ENCODE measurements at regions not wholly inside any gene's neighbourhood (a gene's known extent, or its start where the extent isn't known, plus 50 kb on each side); places are given as distances from the start of the nearest gene placed in this dataset.

DNA sequence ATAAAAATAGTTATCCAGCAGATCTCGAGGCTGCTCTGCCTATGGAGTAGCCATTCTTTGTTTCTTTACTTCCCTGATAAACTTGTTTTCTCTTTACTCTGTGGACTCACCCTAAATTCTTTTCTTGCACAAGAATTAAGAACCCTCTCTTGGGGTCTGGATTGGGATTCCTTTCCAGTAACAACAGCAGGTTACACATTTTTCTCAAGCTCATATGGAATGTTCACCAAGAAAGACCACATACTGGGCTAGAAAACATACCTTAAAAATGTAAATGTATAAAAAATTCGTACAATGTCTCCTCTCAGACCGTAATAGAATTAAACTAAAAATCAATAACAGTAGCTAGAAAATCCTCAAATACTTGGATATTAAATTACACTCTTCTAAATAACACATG, 299.2 kb downstream of the CNTN3 start:
- 64 to 67% methylated on average over 3 of the region's 3 CpGs for WGBS, 2 donors
- Histone ChIP-seq H3K9me3 (peaks cover 0 to 22% (median 0%) of the 10 kb centered on the region in 4 donors), H3K27me3 (no peaks in the 10 kb centered on the region), H3K4me1 (no peaks in the 10 kb centered on the region), H3K4me3 (no peak overlapping the region), H3K27ac (no peak overlapping the region), H3K36me3 (no peaks in the 10 kb centered on the region)
- DNase-seq (ENCODE audit: low spot score in 2 of 2), result no peak
- TF ChIP-seq POLR2A (IDR thresholded peaks at IDR 0.05) (no peak), EP300 (IDR thresholded peaks at IDR 0.05) (no peak)
- TF ChIP-seq, protein P1, sequence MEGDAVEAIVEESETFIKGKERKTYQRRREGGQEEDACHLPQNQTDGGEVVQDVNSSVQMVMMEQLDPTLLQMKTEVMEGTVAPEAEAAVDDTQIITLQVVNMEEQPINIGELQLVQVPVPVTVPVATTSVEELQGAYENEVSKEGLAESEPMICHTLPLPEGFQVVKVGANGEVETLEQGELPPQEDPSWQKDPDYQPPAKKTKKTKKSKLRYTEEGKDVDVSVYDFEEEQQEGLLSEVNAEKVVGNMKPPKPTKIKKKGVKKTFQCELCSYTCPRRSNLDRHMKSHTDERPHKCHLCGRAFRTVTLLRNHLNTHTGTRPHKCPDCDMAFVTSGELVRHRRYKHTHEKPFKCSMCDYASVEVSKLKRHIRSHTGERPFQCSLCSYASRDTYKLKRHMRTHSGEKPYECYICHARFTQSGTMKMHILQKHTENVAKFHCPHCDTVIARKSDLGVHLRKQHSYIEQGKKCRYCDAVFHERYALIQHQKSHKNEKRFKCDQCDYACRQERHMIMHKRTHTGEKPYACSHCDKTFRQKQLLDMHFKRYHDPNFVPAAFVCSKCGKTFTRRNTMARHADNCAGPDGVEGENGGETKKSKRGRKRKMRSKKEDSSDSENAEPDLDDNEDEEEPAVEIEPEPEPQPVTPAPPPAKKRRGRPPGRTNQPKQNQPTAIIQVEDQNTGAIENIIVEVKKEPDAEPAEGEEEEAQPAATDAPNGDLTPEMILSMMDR (IDR thresholded peaks at IDR 0.05), result no peak

DNA sequence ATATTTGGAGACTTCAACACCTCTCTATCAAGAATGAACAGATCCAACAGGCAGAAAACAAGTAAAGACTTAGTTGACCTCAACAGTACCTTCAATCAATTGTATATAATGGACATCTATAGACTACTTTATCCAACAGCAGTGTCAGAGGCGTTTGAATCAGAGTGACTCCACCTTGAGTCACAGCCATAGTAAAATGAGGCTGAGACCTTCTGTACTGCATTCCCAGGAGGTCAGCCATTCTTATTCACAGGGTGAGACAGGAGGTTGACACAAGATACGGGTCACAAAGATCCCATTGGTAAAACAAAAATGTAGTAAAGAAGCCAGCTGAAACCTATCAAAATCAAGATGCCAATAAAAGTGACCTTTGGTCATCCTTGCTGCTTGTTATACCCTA, 299.8 kb downstream of the CNTN3 start:
- no peak for DNase-seq (ENCODE audit: low spot score in 2 of 2)
- H3K4me3 ChIP-seq, result no peak overlapping the region
- H3K9me3 ChIP-seq, result peaks cover 0 to 20% (median 0%) of the 10 kb centered on the region in 4 donors
- H3K27ac ChIP-seq, result no peak overlapping the region
- WGBS, 2 donors, result 70 to 77% methylated on average over 2 of the region's 2 CpGs
- TF ChIP-seq, protein P1 (IDR thresholded peaks at IDR 0.05), result no peak
- TF ChIP-seq EP300 (IDR thresholded peaks at IDR 0.05) (no peak), POLR2A (IDR thresholded peaks at IDR 0.05) (no peak)
- H3K4me1 ChIP-seq, result no peaks in the 10 kb centered on the region
- no peaks in the 10 kb centered on the region for H3K27me3 ChIP-seq
- H3K36me3 ChIP-seq, result no peaks in the 10 kb centered on the region

DNA sequence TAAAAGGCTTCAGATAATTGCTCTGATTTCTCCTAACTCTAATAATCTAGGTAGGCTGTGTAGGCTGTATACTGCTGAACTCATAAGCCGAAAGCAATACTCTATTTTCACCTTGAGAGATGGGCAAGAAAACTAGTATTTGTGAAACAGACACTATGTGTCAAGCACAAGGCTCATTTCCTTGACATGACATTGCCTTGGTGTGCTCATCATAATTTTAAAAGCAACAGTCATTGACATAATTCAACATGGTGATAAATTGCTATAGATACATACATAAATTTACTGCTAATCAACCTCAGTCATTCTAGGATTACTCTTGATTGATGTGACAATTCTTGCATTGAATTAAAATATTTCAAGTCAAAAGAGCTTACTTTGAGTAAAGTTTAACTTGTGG, 304.7 kb downstream of the CNTN3 start:
- Histone ChIP-seq H3K9me3 (no peaks in the 10 kb centered on the region), H3K4me1 (no peaks in the 10 kb centered on the region), H3K4me3 (no peak overlapping the region), H3K36me3 (no peaks in the 10 kb centered on the region), H3K27me3 (no peaks in the 10 kb centered on the region), H3K27ac (no peak overlapping the region)
- TF ChIP-seq POLR2A (IDR thresholded peaks at IDR 0.05) (no peak), EP300 (IDR thresholded peaks at IDR 0.05) (no peak)
- TF ChIP-seq, protein P1 (IDR thresholded peaks at IDR 0.05), result no peak
- 90 to 95% methylated on average over 1 of the region's 1 CpG for WGBS, 2 donors
- no peak for DNase-seq (ENCODE audit: low spot score in 2 of 2)

DNA sequence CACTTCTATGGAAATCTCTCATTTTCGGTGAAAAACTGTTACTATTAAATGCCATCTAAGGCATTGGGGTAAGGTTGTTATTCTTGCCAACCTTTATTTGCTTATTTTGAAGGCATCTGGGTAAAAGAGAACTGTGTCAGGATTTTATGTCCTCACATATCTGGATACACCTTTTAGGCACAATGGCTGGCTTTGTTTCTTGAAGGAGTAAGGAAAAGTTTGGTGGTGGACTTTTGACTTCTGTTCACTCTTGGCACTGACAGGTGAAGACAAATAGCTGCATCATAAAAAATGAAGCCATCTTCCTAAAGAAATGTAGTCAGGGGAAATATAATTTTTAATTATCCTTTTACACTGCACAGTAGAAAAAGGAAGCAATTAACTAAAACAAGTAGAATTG, 310.0 kb downstream of the CNTN3 start:
- TF ChIP-seq, protein P1 (IDR thresholded peaks at IDR 0.05), result no peak
- TF ChIP-seq EP300 (IDR thresholded peaks at IDR 0.05) (no peak), POLR2A (IDR thresholded peaks at IDR 0.05) (no peak)
- 87 to 90% methylated on average over 1 of the region's 1 CpG for WGBS, 2 donors
- Histone ChIP-seq H3K36me3 (no peaks in the 10 kb centered on the region), H3K9me3 (no peaks in the 10 kb centered on the region), H3K4me1 (no peaks in the 10 kb centered on the region), H3K27me3 (no peaks in the 10 kb centered on the region), H3K4me3 (no peak overlapping the region), H3K27ac (no peak overlapping the region)
- no peak for DNase-seq (ENCODE audit: low spot score in 2 of 2)

- H3K36me3 ChIP-seq, result no peaks in the 10 kb centered on the region
- H3K4me3 ChIP-seq, result no peak overlapping the region
- H3K9me3 ChIP-seq, result no peaks in the 10 kb centered on the region
- WGBS, 2 donors, result 87 to 92% methylated on average over 2 of the region's 2 CpGs
- no peaks in the 10 kb centered on the region for H3K27me3 ChIP-seq
- TF ChIP-seq EP300 (IDR thresholded peaks at IDR 0.05) (no peak), POLR2A (IDR thresholded peaks at IDR 0.05) (no peak)
- TF ChIP-seq, protein P1 (IDR thresholded peaks at IDR 0.05), result no peak
- H3K4me1 ChIP-seq, result no peaks in the 10 kb centered on the region
- no peak overlapping the region for H3K27ac ChIP-seq
- DNase-seq (ENCODE audit: low spot score in 2 of 2), result no peak
Measured at GRCh38 chr3:74303711-74304110, 310.7 kb downstream of the CNTN3 start.

All from tibial nerve (tissue), 4 donors.